ENCODE measurements at regions not wholly inside any gene's neighbourhood (a gene's known extent, or its start where the extent isn't known, plus 50 kb on each side); places are given as distances from the start of the nearest gene placed in this dataset.

DNA sequence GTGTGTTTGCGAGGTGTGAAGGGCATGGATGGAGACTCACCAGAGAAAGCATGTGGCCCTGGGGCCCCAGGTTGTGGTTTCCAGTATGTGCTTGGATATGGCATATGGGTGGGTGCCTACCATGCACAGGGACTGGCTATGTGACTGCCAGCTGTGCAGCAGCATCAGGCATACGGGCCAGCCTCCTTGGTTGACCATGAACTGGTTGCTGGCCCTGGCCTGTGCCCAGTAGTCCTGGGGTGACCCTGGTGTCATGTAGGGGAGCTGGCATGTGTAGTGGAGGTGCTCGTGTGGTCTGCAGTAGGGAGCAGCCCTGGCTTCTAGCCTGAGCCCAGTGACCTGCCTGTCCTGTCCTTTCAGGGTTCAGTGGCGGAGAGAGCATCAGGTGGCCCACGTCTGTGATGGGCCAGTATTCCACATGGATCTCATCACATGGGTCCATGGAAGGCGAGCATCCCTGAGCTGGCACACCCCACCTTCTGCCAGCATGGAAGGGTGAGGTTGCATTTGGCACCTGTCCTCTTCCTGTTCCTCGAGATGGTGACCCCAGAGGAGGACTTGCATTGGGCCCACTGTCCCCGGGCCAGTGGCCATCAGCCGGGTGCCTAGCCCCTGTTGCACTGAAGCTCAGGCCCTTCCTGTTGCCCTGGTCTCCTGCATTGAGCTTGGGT, 228.9 kb downstream of the SNRPN start:
- DNase-seq: no peak

DNA sequence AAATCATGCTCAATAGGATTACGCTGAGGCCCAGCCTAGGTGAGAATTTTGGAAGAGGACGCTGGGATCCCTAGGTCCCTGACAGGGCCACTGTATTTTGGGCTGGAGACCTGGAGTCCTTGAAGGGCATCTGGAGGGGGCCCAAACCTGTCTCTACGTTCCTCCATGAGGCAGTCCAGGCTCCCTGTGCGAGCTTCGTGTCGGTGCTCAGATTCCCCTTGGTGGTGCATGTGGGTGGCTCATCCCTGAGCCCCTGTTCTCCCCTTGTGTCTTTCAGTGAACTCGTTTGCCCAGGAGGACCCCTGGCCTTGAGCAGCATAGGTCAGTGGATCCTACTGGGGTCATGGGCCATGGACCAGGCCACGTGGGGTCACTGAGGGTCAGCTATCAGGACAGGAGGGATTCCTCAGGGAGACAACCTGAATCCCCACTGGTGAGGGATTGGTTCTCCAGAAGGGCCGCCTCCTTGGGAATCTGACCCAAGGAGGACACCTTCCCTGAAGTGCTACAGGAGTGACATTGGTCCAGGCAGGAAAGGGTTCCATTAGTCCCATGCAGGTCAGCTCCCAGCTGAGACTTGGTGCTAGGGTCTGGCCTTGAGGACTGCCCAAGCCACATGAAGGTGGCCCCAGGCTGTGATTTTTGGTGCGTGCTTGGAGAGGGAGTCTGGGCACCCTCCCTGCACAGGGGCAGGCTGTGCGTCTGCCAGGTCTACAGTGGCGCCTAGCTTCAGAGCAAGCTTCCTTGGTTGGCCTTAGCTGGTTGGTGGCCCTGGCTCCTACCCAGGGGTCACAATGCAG, 229.8 kb downstream of the SNRPN start:
- DNase-seq: no peak

DNA sequence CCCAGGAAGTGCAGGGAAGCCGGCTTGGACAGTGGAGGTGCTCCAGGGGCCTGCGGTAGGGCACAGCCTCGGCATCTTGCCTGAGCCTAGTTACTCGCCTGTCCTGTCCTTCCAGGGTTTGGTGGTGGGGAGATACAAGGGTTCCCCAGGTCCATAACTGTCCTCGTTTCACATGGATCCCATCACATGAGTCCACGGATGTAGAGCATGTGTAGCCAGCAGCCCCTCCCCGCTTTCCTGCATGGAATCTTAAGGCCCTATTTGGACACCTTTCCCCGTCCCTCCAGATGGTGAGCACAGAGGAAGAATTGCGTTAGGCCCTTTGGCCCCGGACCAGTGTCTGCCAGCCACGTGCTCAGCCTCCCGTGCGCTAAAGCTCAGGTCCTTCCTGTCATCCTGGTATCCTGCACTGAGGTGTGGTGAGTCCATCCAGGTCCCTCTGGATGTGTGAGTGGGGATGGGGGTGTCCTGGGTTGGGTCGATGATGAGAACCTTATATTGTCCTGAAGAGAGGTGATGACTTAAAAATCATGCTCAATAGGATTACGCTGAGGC, 230.4 kb downstream of the SNRPN start:
- DNase-seq: no peak

- no peak for DNase-seq
These were observed 231.0 kb downstream of the SNRPN start for GRCh38 chr15:25185791-25186190.

DNA sequence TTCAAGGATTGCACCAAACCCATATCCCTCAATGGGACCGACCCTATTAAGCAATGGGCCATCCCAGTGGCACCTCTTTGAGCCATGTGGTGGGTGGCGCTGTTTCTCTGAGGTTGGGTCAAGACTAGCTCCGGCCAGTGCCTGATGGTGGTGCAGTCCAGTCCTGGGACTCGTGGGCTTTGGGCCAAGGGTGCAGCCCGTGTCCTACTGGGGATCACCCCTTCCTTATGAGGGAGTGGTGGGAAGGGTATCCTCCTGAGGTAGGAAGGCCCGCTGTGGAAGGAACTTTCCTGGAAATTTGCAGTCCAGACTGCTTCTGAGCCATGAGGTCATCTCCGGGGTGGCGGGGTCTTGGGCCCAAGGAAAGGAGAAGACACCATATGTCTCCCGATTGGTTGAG, 231.6 kb downstream of the SNRPN start:
- DNase-seq: no peak

- DNase-seq: no peak
These were observed 232.3 kb downstream of the SNRPN start for GRCh38 chr15:25186906-25187645.

DNA sequence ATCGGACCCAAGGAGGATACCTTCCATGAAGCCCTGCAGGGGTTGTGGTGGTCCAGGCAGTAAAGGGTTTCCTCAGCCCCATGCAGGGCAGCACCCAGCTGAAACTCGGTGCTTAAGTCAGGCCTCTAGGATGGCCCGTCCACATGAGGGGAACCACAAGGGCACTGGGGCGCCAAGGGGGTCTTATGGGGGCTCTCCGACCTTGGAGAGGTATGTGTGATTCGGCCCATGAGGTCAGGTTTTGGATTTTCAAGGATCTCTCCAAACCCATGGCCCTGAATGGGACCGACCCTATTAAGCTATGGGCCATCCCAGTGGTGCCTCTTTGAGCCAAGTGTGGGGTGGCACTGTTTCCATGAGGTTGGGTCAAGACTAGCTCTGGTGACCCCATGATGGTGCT, 233.3 kb downstream of the SNRPN start:
- DNase-seq: no peak

DNA sequence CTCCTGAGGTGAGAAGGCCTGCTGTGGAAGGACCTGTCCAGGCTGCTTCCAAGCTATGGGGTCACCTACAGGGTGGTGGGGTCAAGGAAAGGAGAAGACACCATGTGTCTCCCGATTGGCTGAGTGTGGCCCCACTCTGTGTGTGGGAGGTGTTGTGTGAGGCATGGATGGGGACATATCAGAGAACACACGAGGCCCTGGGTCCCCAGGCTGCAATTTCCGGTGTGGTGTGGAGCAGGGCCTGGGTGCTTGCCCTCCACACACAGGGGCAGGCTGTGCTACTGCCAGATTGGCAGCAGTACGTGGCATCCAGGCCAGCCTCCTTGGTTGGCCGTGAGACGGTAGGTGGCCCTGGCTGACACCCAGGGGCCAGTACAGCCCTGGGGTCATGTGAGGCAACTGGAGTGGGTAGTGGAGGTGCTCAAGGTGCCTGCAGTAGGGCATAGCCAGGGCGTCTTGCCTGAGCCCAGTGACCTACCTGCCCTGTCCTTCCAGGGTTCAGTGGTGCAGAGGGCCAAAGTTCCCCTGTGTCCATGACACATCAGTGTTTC, 233.8 kb downstream of the SNRPN start:
- DNase-seq: no peak

GRCh38 chr15:25189551-25189950, 234.8 kb downstream of the SNRPN start:
- no peak for DNase-seq

GRCh38 chr15:25192651-25193050, 237.9 kb downstream of the SNRPN start:
- DNase-seq: no peak

GRCh38 chr15:25207369-25207768, 231.5 kb downstream of the UBE3A start:
- no peak for DNase-seq

DNA sequence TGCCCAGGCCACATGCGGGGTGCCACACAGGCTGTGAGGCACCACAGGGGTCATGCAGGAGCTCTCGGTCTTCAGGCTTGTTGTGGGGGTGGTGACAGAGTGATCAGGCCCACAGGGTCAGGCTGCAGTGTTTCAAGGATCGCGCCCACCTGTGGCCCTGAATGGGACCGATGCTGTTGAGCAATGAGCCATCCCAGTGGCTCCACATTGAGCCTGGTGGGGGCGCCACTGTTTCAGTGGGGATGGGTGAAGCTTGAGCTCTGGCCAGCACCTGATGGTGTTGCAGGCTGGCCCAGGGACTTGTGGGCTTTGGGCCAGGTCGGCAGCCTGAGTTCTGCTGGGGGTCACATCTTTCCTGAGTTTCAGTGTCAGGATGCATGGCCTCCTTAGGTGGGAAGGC, 230.1 kb downstream of the UBE3A start:
- peak in 1 of 2 experiments; percentile 1 for DNase-seq

GRCh38 chr15:25220834-25221233, 218.0 kb downstream of the UBE3A start:
- no peak for DNase-seq

DNA sequence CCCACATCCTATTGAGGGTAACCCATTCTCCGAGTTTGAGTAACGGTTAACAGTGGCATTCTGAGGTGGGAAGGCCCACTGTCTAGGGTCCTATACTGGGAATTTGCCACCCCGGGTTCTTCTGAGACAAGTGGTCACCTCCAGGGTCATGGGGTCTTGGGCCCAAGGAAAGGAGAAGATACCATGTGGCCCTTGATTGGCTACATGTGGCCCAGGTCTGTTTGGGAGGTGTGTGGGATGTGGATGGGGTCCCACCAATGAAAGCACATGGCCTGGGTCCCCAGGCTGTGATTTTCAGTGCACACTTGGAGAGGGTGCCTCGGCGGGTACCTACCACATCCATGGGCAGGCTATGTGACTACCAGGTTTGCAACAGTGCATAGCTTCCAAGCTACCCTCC, 214.4 kb downstream of the UBE3A start:
- DNase-seq: no peak

DNA sequence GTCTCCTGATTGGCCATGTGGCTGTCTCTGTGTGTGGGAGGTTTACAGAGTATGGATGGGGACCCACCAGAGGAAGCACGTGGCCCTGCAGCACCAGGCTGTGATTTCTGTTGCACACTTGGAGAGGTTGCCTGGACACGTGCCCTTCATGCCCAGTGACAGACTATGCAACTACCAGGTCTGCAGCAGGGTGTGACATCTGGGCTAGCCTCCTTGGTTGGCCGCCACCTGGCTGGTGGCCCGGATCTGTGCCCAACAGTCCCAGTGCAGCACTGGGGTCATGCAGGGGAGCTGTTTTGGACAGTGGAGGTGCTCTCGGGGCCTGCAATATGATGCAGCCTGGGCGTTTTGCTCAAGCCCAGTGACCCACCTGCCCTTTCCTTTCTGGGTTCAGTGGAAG, 212.5 kb downstream of the UBE3A start:
- no peak for DNase-seq

DNA sequence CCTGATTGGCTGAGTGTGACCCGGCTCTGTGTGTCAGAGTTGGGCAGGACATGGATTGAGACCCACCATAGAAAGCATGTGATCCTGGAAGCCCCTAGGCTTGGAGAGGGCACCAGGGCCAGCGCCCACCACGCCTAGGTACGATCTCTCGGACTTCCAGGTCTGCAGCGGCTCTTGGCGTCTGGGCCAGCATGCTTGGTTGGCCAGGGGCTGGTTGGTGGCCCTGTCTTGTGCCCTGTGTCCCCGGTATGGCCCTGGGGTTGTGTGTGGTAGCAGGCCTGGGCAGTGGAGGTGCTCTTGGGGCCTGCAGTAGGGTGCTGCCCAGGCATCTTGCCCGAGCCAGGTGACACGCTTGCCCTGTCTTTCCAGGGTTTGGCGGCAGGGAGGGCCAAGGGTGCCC, 210.6 kb downstream of the UBE3A start:
- DNase-seq: no peak

GRCh38 chr15:25230442-25230841, 208.4 kb downstream of the UBE3A start:
- DNase-seq: no peak

- no peak for DNase-seq
These were observed 205.0 kb downstream of the UBE3A start for GRCh38 chr15:25233766-25234350.

- no peak for DNase-seq
These were observed 204.0 kb downstream of the UBE3A start for GRCh38 chr15:25234831-25235230.

GRCh38 chr15:25235391-25235790, 203.4 kb downstream of the UBE3A start:
- DNase-seq: no peak

GRCh38 chr15:25236143-25236860, 202.5 kb downstream of the UBE3A start:
- no peak for DNase-seq

DNA sequence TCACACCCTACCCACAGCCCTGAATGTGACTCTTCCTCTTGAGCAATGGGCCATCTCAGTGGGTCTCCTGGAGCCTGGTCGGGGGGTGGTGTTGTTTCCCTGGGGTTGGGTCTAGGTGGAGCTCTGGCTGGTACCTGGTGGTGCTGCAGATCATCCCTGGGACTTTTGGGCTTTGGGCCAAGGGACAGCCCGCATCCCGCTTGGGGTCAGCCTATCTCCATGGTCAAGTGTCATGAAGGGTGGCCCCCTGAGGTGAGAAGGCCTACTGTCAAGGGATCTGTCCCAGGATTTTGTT, 202.0 kb downstream of the UBE3A start:
- DNase-seq: no peak

Measured in activated CD4-positive, alpha-beta T cell treated with anti-CD3 and anti-CD28 coated beads, Interleukin-2, amount 50 U/mL, for 48 hours (primary cell).